Panc1 (cell line): ENCODE measurements at regions not wholly inside any gene's neighbourhood (a gene's known extent, or its start where the extent isn't known, plus 50 kb on each side); places are given as distances from the start of the nearest gene placed in this dataset.

Experiments
- ATAC-seq: fragments of 200-7000 bp; cut with Tn5 transposase; 2 replicates; pipeline ENCODE4 v1.9.1; 2020; ENCODE audit warnings: mild to moderate bottlenecking, moderate library complexity
- BruUV-seq: library from RNA; stranded (reverse); fragments of 400-500 nt; replicated peaks from 2 replicates; lab custom pipeline; 2021; lab: Mats Ljungman, UMichigan
- CTCF ChIA-PET: fragments of 300-600 bp; sonication (Branson Sonifier 250); formaldehyde crosslinking; loops from one replicate; lab custom pipeline; 2022; ENCODE audit warnings: antibody characterized with exemption; lab: Charles Lee
- POLR2A ChIA-PET: fragments of 300-600 bp; sonication (Branson Sonifier 250); formaldehyde crosslinking; loops from one replicate; lab custom pipeline; 2022; ENCODE audit warnings: antibody characterized with exemption; lab: Charles Lee
- DNase-seq: peaks from one replicate; pipeline ENCODE4 v3.0.0-alpha.2; 2010; ENCODE audit warnings: low read depth, low spot score
- H3K27ac ChIP-seq: 2 replicates; pipeline ENCODE4 v1.5.1; 2011; ENCODE audit warnings: mild to moderate bottlenecking, low read length, inconsistent platforms
- H3K27me3 ChIP-seq: fragments of 200-500 bp; sonication (Bioruptor generic); 2 replicates; pipeline ENCODE4 v1.6.0; 2014; ENCODE audit warnings: low read length, inconsistent platforms; ENCODE audit not compliant: control insufficient read depth, insufficient read depth
- H3K36me3 ChIP-seq: fragments of 200-500 bp; sonication (Bioruptor generic); 2 replicates; pipeline ENCODE4 v1.5.1; 2014; ENCODE audit warnings: inconsistent platforms, mild to moderate bottlenecking, low read length, moderate library complexity; ENCODE audit not compliant: control insufficient read depth, insufficient read depth
- H3K4me1 ChIP-seq: 2 replicates; pipeline ENCODE4 v1.5.1; 2011; ENCODE audit warnings: inconsistent platforms, mild to moderate bottlenecking, low read length, moderate library complexity; ENCODE audit not compliant: control insufficient read depth, insufficient read depth
- H3K4me3 ChIP-seq, 2 experiments: 2 replicates each; pipeline ENCODE4 v1.5.1; 2011 to 2012; ENCODE audit warnings: low read depth in 2 of 2, low read length in 2 of 2, mild to moderate bottlenecking in 2 of 2, inconsistent platforms in 1 of 2, moderate library complexity in 1 of 2
- H3K9me3 ChIP-seq: fragments of 200-500 bp; sonication (Bioruptor generic); 2 replicates; pipeline ENCODE4 v1.5.1; 2014; ENCODE audit warnings: low read depth, mild to moderate bottlenecking, inconsistent platforms, low read length, moderate library complexity; ENCODE audit not compliant: control insufficient read depth, insufficient read depth
- CTCF ChIP-seq: fragments of 450-650 bp; IDR thresholded peaks from 2 replicates; pipeline ENCODE4 v1.5.1; 2017; ENCODE audit warnings: mild to moderate bottlenecking
- POLR2AphosphoS5 ChIP-seq: IDR thresholded peaks from 2 replicates; pipeline ENCODE4 v1.6.1; 2012; ENCODE audit warnings: mild to moderate bottlenecking, low read depth, low read length, moderate library complexity
- REST ChIP-seq, 2 experiments: IDR thresholded peaks; 2 replicates each; pipeline ENCODE4 v1.6.1; 2011 to 2012; ENCODE audit warnings: low read depth in 2 of 2, control low read depth in 1 of 2, low read length in 1 of 2, mild to moderate bottlenecking in 1 of 2, moderate library complexity in 1 of 2; ENCODE audit not compliant: insufficient read depth in 1 of 2
- SIN3A ChIP-seq: IDR thresholded peaks from 2 replicates; pipeline ENCODE4 v1.6.1; 2012; ENCODE audit warnings: low read depth, mild to moderate bottlenecking, low read length, moderate library complexity, borderline replicate concordance; ENCODE audit not compliant: insufficient read depth
- TCF7L2 ChIP-seq: IDR thresholded peaks from 2 replicates; pipeline ENCODE4 v1.6.1; 2011; ENCODE audit warnings: mild to moderate bottlenecking, low read depth, low read length, inconsistent platforms
- in situ Hi-C: cut with HindIII; loops from 2 replicates; pipeline ENCODE4 v1.10.0; 2016; ENCODE audit warnings: low sequenced_read_pairs, low pct_unique_long_range_greater_than_20kb
- intact Hi-C: fragments of 100-400 bp; cut with micrococcal nuclease; formaldehyde crosslinking; loops from one replicate; pipeline ENCODE4 v1.10.0; 2022; ENCODE audit not compliant: unreplicated experiment

- ChIA-PET POLR2A (no interaction called here), CTCF (no interaction called here)
- in situ Hi-C loops (no loop called here), intact Hi-C loops (no loop called here)
- BruUV-seq, result no TSS peak
- Histone ChIP-seq H3K36me3 (no peaks in the 10 kb centered on the region), H3K9me3 (no peaks in the 10 kb centered on the region), H3K4me1 (no peaks in the 10 kb centered on the region), H3K4me3 (no peak overlapping the region), H3K27ac (no peak overlapping the region), H3K27me3 (peaks cover 6% of the 10 kb centered on the region)
- no peak for TF ChIP-seq REST (IDR thresholded peaks at IDR 0.05; ENCODE audit: insufficient read depth in 1 of 2, low read depth in 2 of 2, low read length in 1 of 2)
- no peak for TF ChIP-seq SIN3A
- TF ChIP-seq CTCF, result no peak
- TF ChIP-seq POLR2AphosphoS5, result no peak
- TF ChIP-seq TCF7L2, result no peak
- ATAC-seq, result no peak
- DNase-seq, result no peak
Measured at GRCh38 chr11:20310137-20310536, 53.4 kb upstream of the HTATIP2 start.

- POLR2A ChIA-PET, result no interaction called here
- no peaks in the 10 kb centered on the region for H3K36me3 ChIP-seq
- CTCF ChIA-PET, result no interaction called here
- DNase-seq, result no peak
- no peaks in the 10 kb centered on the region for H3K4me1 ChIP-seq
- TF ChIP-seq REST (IDR thresholded peaks at IDR 0.05; ENCODE audit: insufficient read depth in 1 of 2, low read depth in 2 of 2, low read length in 1 of 2) (no peak), SIN3A (no peak), POLR2AphosphoS5 (no peak), TCF7L2 (no peak), CTCF (no peak)
- in situ Hi-C loops, result no loop called here
- H3K9me3 ChIP-seq, result no peaks in the 10 kb centered on the region
- no TSS peak for BruUV-seq
- no peak overlapping the region for H3K4me3 ChIP-seq
- H3K27ac ChIP-seq, result no peak overlapping the region
- peaks cover 6% of the 10 kb centered on the region for H3K27me3 ChIP-seq
- intact Hi-C loops, result no loop called here
- no peak for ATAC-seq
Measured at GRCh38 chr11:20309231-20310025, 54.1 kb upstream of the HTATIP2 start.
